ENCODE measurements at regions not wholly inside any gene's neighbourhood (a gene's known extent, or its start where the extent isn't known, plus 50 kb on each side); places are given as distances from the start of the nearest gene placed in this dataset.

DNA sequence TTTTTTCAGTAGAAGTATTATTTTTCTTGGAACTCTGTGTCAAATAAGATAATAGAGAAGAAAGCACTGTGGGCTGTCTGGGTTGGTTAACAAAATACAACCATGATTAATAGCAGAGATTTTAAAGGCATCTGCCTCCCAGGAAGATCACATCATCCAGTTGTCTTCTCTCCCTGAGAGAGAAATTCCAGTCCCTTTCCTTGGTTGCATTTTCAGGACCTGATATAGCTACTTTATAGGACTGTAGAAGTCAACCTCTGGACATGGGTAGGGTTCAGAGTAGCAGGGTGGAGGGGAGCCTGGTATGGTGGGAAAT lies 309.9 kb upstream of the IGFBP3 start:
- H3K18ac ChIP-seq (ENCODE audit: low read depth, low read length) = no peak overlapping the region; the same call in 1 of the 2 replicates
- H3K4me3 ChIP-seq (ENCODE audit: insufficient read depth, low read depth, low read length) = no peak overlapping the region
- H4K8ac ChIP-seq (ENCODE audit: low read depth in 2 of 2, low read length in 2 of 2) = no peak overlapping the region
- no peaks in the 10 kb centered on the region for H3K36me3 ChIP-seq (ENCODE audit: control insufficient read depth, insufficient read depth, low read length)
- H4K91ac ChIP-seq (ENCODE audit: insufficient read depth, low read depth, low read length) = no peak overlapping the region
- H4K20me1 ChIP-seq (ENCODE audit: insufficient read depth, low read length) = no peaks in the 10 kb centered on the region
- ChIA-PET CTCF (no interaction called here), POLR2A (ENCODE audit: unreplicated experiment) (no interaction called here)
- no peak for TF ChIP-seq FOS (IDR thresholded peaks at IDR 0.05; ENCODE audit: low read depth, low read length)
- TF ChIP-seq RCOR1 (IDR thresholded peaks at IDR 0.05; ENCODE audit: insufficient replicate concordance, low read length) = no peak
- H3K56ac ChIP-seq (ENCODE audit: extremely low read depth, insufficient read depth, low read length) = no peak overlapping the region
- no peak overlapping the region for H2BK120ac ChIP-seq (ENCODE audit: low read depth, low read length)
- no peaks in the 10 kb centered on the region for H3K9me3 ChIP-seq (ENCODE audit: control insufficient read depth, insufficient read depth, low read length)
- H2BK15ac ChIP-seq (ENCODE audit: low read depth, low read length) = 0 out of 3 replicates have a peak overlapping the region, but pooled peaks have one; percentile 31
- H3K23ac ChIP-seq (ENCODE audit: low read depth, low read length) = no peak overlapping the region
- H3K79me1 ChIP-seq (ENCODE audit: low read depth in 1 of 2, low read length in 2 of 2) = no peaks in the 10 kb centered on the region
- H3K4me1 ChIP-seq (ENCODE audit: control insufficient read depth, insufficient read depth, low read length) = peaks cover 5% of the 10 kb centered on the region; the same call in 1 of the 2 replicates
- dilution Hi-C loops (cut with HindIII; ENCODE audit: low sequenced_read_pairs, unreplicated experiment) (no loop called here), intact Hi-C loops (cut with micrococcal nuclease) (no loop called here), in situ Hi-C loops (cut with MboI; ENCODE audit: low sequenced_read_pairs) (no loop called here)
- H3K9ac ChIP-seq (ENCODE audit: low read depth, low read length) = no peak overlapping the region
- no peak overlapping the region for H3K27ac ChIP-seq (ENCODE audit: insufficient read depth, low read length)
- H3K4ac ChIP-seq (ENCODE audit: low read depth, low read length) = no peak overlapping the region
- H3K27me3 ChIP-seq (ENCODE audit: control insufficient read depth, insufficient read depth, low read length) = no peaks in the 10 kb centered on the region
- no peak overlapping the region for H2BK5ac ChIP-seq (ENCODE audit: low read depth, low read length, poor library complexity, severe bottlenecking)
- H4K5ac ChIP-seq (ENCODE audit: low read depth, low read length) = no peak overlapping the region
- BruUV-seq (replicated peaks) = no TSS peak
- H2AK9ac ChIP-seq (replicated peaks; ENCODE audit: low read depth, low read length, poor library complexity) = no peak overlapping the region
- no peak overlapping the region for H2BK20ac ChIP-seq (ENCODE audit: low read depth, low read length)
- H3K14ac ChIP-seq (replicated peaks; ENCODE audit: low read depth, low read length) = no peak overlapping the region; the same call in 1 of the 2 replicates
- DNase-seq (no peak), ATAC-seq (ENCODE audit: low read depth) (no peak)
- H3K9me1 ChIP-seq (ENCODE audit: insufficient read depth, low read length) = peaks cover 6% of the 10 kb centered on the region
- H2AK5ac ChIP-seq (ENCODE audit: low read depth, low read length) = no peak overlapping the region; the same call in 1 of the 2 replicates
- no peak overlapping the region for H3K4me2 ChIP-seq (ENCODE audit: low read depth, low read length)
- H2AFZ ChIP-seq (replicated peaks; ENCODE audit: low read length, poor library complexity) = no peak overlapping the region

All from IMR-90 (cell line).